NCI-H510A treated with DMSO at 0.1 percent for 48 hours (cell line): ENCODE measurements at regions not wholly inside any gene's neighbourhood (a gene's known extent, or its start where the extent isn't known, plus 50 kb on each side); places are given as distances from the start of the nearest gene placed in this dataset.

Source experiments
- DNase-seq: peaks from one replicate; lab custom pipeline; 2025; lab: John Stamatoyannopoulos, UW

DNA sequence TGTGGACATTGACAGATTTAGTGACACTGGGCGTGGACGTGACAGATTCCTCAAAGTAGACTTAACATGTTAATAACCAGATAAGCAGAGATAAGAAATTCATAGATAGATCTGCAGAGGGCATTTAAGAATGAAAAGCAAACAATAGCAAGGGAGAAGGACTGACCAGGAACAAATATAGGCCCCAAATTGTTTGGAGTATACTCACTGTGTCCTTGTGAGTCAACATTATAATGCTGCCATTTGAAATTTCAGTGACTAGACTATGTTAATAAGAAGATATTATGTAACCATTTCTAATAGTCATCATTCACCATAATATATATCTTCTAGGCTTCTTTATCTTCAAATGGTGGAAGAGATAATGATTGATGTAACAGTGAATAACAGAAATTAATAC lies 78.1 kb upstream of the SLC38A11 start:
- no peak for DNase-seq

GRCh38 chr2:165032559-165032958 lies 77.2 kb upstream of the SLC38A11 start:
- no peak for DNase-seq

DNA sequence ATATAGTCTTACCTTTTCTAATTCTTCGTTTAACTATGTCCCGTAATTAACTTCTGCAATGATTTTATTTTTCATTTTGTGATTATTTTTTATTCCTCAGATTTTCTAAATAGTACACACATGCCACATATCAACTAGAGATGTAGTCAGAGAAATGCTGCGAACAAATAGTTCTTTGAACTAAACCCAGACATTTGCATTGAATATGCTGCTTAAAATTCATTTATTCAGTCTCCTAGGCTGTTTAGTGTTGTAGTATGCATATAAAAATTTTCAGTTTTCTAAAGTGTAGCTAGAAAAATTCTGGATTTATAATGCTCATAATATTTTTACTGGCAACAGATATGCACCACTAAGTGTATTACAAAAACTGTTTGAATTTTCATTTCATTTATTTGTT lies 68.9 kb upstream of the SLC38A11 start:
- no peak for DNase-seq

DNA sequence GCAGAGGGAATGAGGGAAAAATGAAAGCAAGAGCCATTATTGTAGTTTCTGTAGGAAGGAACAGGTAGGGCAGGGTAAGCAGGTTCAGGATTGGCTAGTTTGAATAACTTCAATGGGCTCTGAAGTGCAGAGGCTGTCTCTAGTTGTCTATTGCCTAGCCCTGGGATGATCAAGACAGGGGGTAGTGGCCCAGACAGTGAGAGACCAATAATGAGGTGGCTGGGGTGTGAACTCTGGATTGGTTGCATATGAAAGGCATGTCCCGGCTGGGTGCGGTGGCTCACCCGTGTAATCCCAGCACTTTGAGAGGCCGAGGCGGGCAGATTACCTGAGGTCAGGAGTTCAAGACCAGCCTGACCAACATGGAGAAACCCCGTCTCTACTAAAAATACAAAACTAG lies 67.5 kb upstream of the SLC38A11 start:
- no peak for DNase-seq

- no peak for DNase-seq
These were observed 62.8 kb upstream of the SLC38A11 start for GRCh38 chr2:165017966-165018596.

GRCh38 chr2:165016772-165017411 lies 61.6 kb upstream of the SLC38A11 start:
- DNase-seq: peak; percentile 29

- peak; percentile 25 for DNase-seq
These were observed 59.8 kb upstream of the SLC38A11 start for GRCh38 chr2:165015052-165015642.

DNA sequence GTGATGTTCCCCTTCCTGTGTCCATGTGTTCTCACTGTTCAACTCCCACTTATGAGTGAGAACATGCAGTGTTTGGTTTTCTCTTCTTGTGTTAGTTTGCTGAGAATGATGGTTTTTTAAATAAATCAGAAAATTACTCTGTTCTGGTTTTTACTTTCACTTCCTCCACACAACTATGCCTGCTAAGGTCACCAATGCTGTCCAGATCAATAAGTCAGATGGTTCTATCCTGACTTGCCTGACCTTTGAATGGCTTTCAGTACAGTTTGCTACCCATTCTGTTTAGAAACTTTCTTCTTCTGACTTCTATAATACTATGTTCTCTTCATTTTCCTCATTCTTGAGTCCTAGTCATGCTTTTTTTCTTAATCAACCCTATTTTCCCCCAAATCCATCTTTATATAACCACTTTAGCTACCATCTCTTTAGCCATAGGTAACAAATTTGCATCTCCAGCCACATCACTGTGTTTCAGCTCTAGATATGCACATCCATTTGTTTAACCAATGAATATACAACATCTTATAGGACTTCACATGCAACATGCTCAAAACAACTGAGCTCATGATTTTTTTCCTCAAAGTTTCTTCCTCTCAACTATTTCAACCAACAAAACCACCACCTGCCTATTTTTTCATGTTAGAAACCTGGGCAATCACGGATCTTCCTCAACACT lies 58.8 kb upstream of the SLC38A11 start:
- DNase-seq: no peak

- no peak for DNase-seq
These were observed 55.9 kb upstream of the SLC38A11 start for GRCh38 chr2:165011199-165011598.

GRCh38 chr2:165010556-165010955 lies 55.2 kb upstream of the SLC38A11 start:
- DNase-seq: no peak

GRCh38 chr2:165009466-165009865 lies 54.1 kb upstream of the SLC38A11 start:
- no peak for DNase-seq

DNA sequence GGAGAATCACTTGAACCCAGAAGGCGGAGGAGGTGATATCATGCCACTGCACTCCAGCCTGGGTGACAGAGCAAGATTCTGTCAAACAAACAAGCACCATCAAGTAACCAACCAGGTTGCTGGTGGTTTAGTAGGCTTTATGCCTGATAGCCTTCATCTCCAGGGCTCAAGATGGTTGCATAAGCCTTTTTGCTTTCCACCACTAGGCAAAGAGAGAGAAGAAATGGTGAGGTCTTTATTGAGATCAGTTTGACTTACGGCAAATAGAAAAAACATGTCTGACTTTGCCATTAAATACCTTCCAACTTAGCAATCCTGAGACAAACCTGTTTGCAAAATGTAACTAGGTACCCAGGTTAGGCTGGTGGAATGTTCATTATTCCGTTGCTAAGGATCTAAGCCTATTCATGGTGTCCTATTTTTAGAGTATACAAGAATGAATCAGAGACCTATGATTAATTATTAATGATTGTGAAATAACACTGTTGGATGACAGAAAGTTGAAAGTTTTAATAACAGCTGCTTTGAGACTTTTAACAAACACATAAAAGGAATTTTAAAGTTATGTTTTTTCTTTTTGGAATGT lies 53.5 kb upstream of the SLC38A11 start:
- no peak for DNase-seq

- DNase-seq: no peak
These were observed 51.9 kb upstream of the SLC38A11 start for GRCh38 chr2:165007161-165007744.
